Jurkat, Clone E6-1 (cell line): ENCODE measurements at regions not wholly inside any gene's neighbourhood (a gene's known extent, or its start where the extent isn't known, plus 50 kb on each side); places are given as distances from the start of the nearest gene placed in this dataset.
A peak's percentile ranks its signal among the peaks of the same experiment; 100 is the strongest.
"Not testable (repeated sequence)": the region's sequence is repeated elsewhere in the genome, so short reads cannot be mapped to it uniquely, and the experiment has no call there.

Source experiments
- DNase-seq: peaks from one replicate; pipeline ENCODE4 v3.0.0-alpha.2; 2011; ENCODE audit warnings: low read depth, low spot score
- H3K4me3 ChIP-seq: 2 replicates; pipeline ENCODE4 v1.5.1; 2011; ENCODE audit warnings: mild to moderate bottlenecking, low read length, control low read depth, moderate library complexity

- no peak overlapping the region for H3K4me3 ChIP-seq
- no peak for DNase-seq
Measured at GRCh38 chr5:89053547-89053946, 170.6 kb upstream of the MEF2C start.

- H3K4me3 ChIP-seq, DNase-seq: not testable (repeated sequence)
Measured at GRCh38 chr5:89050062-89050461, 167.1 kb upstream of the MEF2C start.

- DNase-seq = no peak
- no peak overlapping the region for H3K4me3 ChIP-seq
Measured at GRCh38 chr5:89047571-89047970, 164.6 kb upstream of the MEF2C start.

- no peak overlapping the region for H3K4me3 ChIP-seq
- no peak for DNase-seq
Measured at GRCh38 chr5:89045216-89045615, 162.2 kb upstream of the MEF2C start.

DNA sequence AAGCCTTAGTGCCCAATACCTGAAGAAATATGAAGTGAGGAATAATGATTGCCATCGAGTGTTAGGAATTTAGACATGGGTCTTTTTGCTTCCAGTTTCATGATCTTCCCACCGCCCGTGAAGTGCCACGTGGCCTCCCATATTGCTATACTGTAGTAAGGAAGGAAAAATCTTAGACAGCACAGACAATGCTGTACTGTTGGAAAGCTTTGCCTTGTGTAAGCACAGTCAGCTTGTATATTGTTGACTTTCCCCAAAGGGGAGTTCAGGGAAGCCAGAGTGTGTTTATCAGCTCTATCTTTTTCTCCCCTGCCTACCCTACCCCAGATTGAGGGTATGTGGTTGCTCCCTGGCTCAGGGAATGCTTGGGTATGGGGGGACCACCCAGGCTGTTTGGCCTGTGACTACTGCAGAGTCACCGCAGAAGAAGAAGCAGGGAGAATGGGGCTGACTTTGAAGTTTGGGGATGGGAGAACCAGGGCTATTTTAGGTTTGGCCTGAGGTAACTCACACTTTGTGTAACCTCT, 161.8 kb upstream of the MEF2C start:
- H3K4me3 ChIP-seq = no peak overlapping the region
- DNase-seq = no peak

- H3K4me3 ChIP-seq = no peak overlapping the region
- DNase-seq = peak; percentile 60
Measured at GRCh38 chr5:89043676-89044075, 160.7 kb upstream of the MEF2C start.

- no peak overlapping the region for H3K4me3 ChIP-seq
- no peak for DNase-seq
Measured at GRCh38 chr5:89042746-89043145, 159.8 kb upstream of the MEF2C start.

- H3K4me3 ChIP-seq = no peak overlapping the region
- no peak for DNase-seq
Measured at GRCh38 chr5:89041976-89042375, 159.0 kb upstream of the MEF2C start.

- H3K4me3 ChIP-seq = no peak overlapping the region
- no peak for DNase-seq
Measured at GRCh38 chr5:89041249-89041779, 158.3 kb upstream of the MEF2C start.

DNA sequence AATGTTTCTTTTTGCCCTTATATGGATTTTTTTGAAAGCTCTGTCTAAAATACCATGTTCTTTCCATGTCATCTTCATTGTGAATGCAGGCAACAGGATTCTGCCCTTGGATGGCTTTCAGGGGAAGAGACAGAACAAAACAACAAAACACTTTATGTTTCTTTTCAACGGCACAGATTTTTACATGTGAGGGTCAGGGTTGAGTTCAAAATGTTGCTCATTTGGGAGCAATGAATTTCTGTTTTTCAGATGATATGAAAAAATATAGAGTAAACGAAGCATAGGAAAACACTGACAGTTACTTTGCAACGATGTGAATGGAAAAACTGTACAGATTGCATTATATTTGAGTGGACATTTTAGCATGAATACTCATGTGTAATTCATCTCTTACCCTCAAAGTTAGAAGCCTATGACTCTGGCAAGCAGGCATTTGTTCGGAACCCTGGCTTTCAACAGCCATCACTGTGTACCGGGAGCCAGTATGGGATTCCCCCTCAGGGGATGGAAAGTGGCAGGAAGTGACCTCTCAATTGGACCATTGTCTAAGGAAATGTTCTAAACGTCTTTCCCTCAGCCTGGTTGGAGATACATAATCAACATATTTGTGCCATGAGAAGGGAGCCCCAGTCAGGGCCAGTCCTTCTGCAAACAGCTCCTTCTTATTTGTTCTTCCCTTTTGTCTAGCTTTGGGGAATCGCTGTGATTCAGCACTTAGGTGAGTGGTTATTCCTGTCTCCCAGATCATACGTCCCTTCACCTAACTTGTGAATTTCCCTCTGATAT, 153.9 kb upstream of the MEF2C start:
- DNase-seq = no peak
- no peak overlapping the region for H3K4me3 ChIP-seq

DNA sequence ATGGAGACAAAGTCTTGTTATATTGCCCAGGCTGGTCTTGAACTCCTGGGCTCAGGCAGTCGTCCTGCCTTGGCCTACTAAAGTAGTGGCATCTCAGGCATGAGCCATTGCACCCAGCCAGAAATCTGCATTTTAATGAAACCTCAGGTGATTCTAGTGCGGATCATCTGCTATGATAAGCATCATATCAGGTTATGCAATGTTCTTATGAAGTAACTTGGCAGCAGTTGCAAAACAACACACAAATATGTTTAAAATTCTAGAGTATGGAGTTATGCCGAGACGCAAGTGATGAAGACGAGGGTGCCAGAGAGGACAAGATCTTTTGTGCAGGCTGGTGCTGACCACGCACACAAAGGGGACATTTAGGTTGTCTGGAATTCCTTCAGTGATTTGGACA, 153.2 kb upstream of the MEF2C start:
- H3K4me3 ChIP-seq = no peak overlapping the region
- no peak for DNase-seq

- H3K4me3 ChIP-seq = no peak overlapping the region
- no peak for DNase-seq
Measured at GRCh38 chr5:89034588-89034987, 151.6 kb upstream of the MEF2C start.

GRCh38 chr5:89030798-89031197, 147.8 kb upstream of the MEF2C start:
- no peak overlapping the region for H3K4me3 ChIP-seq
- no peak for DNase-seq

- no peak for DNase-seq
- H3K4me3 ChIP-seq = no peak overlapping the region
Measured at GRCh38 chr5:89028595-89029285, 145.8 kb upstream of the MEF2C start.

DNA sequence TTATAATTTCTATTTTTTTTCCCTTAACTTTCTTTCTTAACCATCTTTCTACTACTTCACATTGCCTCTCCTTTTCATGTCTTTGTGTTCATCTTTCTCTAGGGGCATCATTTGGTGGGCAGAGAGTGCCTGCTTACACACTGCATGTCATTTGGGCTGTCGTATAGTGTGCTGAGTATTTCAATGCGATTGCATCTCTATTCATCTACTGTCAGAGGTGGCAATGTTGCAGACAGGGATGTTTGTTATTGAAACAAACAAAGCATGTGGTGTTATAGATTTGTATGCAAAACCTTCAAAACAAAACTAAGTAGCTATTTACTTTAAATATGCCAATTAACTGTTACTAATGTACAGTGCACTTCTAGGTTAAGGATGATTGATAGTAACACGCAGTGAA, 141.1 kb upstream of the MEF2C start:
- DNase-seq = no peak
- no peak overlapping the region for H3K4me3 ChIP-seq

DNA sequence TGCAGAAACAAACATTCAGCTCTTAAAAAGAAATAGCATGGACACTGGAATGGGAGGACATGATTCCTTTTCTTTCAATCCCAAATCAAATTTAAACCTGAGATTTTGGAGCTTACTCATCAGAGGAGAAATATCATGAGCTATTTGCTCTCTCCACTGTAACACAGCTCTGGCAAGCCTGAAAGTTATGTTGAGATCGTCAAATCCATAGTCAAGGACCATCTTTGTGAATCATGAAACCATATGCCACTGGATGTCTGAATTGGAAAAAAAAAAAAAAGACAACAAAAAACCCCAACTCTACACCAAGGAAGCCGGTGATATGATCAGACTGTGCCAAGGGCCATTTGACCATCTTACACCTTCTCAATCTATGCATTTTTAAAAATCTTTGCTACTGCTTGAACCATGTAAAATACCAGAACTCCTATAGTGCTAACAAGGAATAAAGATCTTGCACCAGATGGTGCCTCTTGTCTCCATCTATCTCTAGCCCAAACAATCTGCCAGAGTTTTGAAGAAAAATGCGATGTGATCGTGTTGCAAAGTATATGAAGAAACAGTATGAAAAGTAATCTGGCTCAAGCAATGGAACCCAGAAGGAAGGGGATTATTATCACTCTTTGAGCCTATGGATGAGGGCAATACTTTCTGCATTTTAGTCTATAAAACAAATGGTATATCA, 138.1 kb upstream of the MEF2C start:
- no peak overlapping the region for H3K4me3 ChIP-seq
- DNase-seq = no peak

- DNase-seq = no peak
Measured at GRCh38 chr5:89016741-89017303, 133.8 kb upstream of the MEF2C start.

GRCh38 chr5:89015409-89015808, 132.4 kb upstream of the MEF2C start:
- no peak overlapping the region for H3K4me3 ChIP-seq
- no peak for DNase-seq

More at GRCh38 chr5:89016741-89017303, 133.8 kb upstream of the MEF2C start:
- no peak overlapping the region for H3K4me3 ChIP-seq
